Ishikawa (cell line): ENCODE measurements at regions not wholly inside any gene's neighbourhood (a gene's known extent, or its start where the extent isn't known, plus 50 kb on each side); places are given as distances from the start of the nearest gene placed in this dataset.

Experiments used
- CREB1 ChIP-seq: IDR thresholded peaks from 2 replicates; pipeline ENCODE4 v1.6.1; 2012; ENCODE audit warnings: low read depth
- EP300 ChIP-seq: IDR thresholded peaks from 2 replicates; pipeline ENCODE4 v1.6.1; 2012; ENCODE audit warnings: borderline replicate concordance
- FOXM1 ChIP-seq: IDR thresholded peaks from 2 replicates; pipeline ENCODE4 v1.6.1; 2012; ENCODE audit warnings: low read depth, borderline replicate concordance
- MAX ChIP-seq: IDR thresholded peaks from 2 replicates; pipeline ENCODE4 v1.6.1; 2012
- RAD21 ChIP-seq: IDR thresholded peaks from 2 replicates; pipeline ENCODE4 v1.6.1; 2012; ENCODE audit warnings: low read depth
- REST ChIP-seq: IDR thresholded peaks from 2 replicates; pipeline ENCODE4 v1.6.1; 2012; ENCODE audit warnings: low read depth, mild to moderate bottlenecking
- TAF1 ChIP-seq: IDR thresholded peaks from 2 replicates; pipeline ENCODE4 v1.6.1; 2012; ENCODE audit warnings: low read depth, mild to moderate bottlenecking
- TCF12 ChIP-seq: IDR thresholded peaks from 2 replicates; pipeline ENCODE4 v1.6.1; 2012; ENCODE audit warnings: low read depth
- TEAD4 ChIP-seq: IDR thresholded peaks from 2 replicates; pipeline ENCODE4 v1.6.1; 2012
- YY1 ChIP-seq: IDR thresholded peaks from 2 replicates; pipeline ENCODE4 v1.6.1; 2012; ENCODE audit warnings: low read depth

DNA sequence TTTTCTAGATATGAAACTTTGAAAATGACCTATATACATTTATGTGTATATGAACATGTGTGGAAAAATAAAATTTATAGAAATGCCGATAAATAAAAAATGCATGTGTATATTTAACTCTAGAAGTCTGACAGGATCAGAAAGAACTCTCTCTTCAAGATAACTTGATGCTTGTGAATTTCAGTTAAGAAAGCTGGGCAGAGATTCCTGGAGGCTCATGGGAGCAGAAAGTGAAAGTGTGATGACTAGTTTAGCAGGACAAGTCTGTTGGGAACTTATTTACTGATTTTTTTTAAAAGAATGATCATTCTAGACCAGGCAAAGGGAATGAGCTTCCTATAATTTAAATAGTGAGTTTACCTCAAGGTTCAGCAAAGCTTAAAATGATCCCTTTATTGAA is 81.5 kb upstream of the KCNAB1 start:
- TF ChIP-seq TEAD4 (no peak), TCF12 (no peak), RAD21 (no peak), REST (no peak), TAF1 (no peak), YY1 (no peak), FOXM1 (no peak), CREB1 (no peak), EP300 (no peak), MAX (no peak)
